ENCODE measurements at regions not wholly inside any gene's neighbourhood (a gene's known extent, or its start where the extent isn't known, plus 50 kb on each side); places are given as distances from the start of the nearest gene placed in this dataset.

DNA sequence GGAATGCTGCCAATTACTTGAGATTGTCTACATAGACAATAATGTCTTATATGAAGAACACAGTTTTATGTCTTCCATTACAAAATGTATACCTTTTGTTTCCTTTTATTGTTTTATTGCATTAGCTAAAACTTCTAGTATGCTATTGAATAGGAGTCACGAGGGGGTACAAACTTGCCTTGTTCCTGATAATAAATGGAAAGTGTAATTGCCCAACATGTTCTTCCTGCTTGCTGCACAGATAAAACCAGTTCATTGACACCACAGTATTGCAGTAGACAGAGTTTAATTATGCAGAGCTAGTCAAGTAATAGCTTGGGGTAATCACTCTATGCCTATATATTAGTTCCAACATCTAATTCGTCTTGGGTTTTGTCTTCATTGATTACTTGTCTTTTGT lies 1276.2 kb upstream of the NRXN1 start:
- TF ChIP-seq, protein P1, sequence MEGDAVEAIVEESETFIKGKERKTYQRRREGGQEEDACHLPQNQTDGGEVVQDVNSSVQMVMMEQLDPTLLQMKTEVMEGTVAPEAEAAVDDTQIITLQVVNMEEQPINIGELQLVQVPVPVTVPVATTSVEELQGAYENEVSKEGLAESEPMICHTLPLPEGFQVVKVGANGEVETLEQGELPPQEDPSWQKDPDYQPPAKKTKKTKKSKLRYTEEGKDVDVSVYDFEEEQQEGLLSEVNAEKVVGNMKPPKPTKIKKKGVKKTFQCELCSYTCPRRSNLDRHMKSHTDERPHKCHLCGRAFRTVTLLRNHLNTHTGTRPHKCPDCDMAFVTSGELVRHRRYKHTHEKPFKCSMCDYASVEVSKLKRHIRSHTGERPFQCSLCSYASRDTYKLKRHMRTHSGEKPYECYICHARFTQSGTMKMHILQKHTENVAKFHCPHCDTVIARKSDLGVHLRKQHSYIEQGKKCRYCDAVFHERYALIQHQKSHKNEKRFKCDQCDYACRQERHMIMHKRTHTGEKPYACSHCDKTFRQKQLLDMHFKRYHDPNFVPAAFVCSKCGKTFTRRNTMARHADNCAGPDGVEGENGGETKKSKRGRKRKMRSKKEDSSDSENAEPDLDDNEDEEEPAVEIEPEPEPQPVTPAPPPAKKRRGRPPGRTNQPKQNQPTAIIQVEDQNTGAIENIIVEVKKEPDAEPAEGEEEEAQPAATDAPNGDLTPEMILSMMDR (IDR thresholded peaks at IDR 0.05), result no peak
- H3K4me3 ChIP-seq (ENCODE audit: low read depth in 1 of 2, low read length in 1 of 2), result no peak overlapping the region
- no peaks in the 10 kb centered on the region for H3K27me3 ChIP-seq
- no peak overlapping the region for H3K27ac ChIP-seq
- H3K4me1 ChIP-seq (ENCODE audit: control insufficient read depth in 1 of 2, insufficient read depth in 1 of 2, low read depth in 1 of 2, low read length in 1 of 2), result no peaks in the 10 kb centered on the region
- H3K36me3 ChIP-seq, result no peaks in the 10 kb centered on the region
- H3K9me3 ChIP-seq, result no peaks in the 10 kb centered on the region

GRCh38 chr2:52294628-52295027 lies 1262.7 kb upstream of the NRXN1 start:
- Histone ChIP-seq H3K36me3 (no peaks in the 10 kb centered on the region), H3K4me3 (ENCODE audit: low read depth in 1 of 2, low read length in 1 of 2) (no peak overlapping the region), H3K27ac (no peak overlapping the region), H3K4me1 (ENCODE audit: control insufficient read depth in 1 of 2, insufficient read depth in 1 of 2, low read depth in 1 of 2, low read length in 1 of 2) (no peaks in the 10 kb centered on the region), H3K27me3 (no peaks in the 10 kb centered on the region), H3K9me3 (no peaks in the 10 kb centered on the region)
- TF ChIP-seq, protein P1 (IDR thresholded peaks at IDR 0.05), result no peak

- H3K36me3 ChIP-seq, result no peaks in the 10 kb centered on the region
- H3K4me1 ChIP-seq (ENCODE audit: control insufficient read depth in 1 of 2, insufficient read depth in 1 of 2, low read depth in 1 of 2, low read length in 1 of 2), result no peaks in the 10 kb centered on the region
- H3K4me3 ChIP-seq (ENCODE audit: low read depth in 1 of 2, low read length in 1 of 2), result no peak overlapping the region
- TF ChIP-seq, protein P1 (IDR thresholded peaks at IDR 0.05), result no peak
- no peak overlapping the region for H3K27ac ChIP-seq
- H3K27me3 ChIP-seq, result no peaks in the 10 kb centered on the region
- no peaks in the 10 kb centered on the region for H3K9me3 ChIP-seq
Measured at GRCh38 chr2:52292801-52293200, 1260.9 kb upstream of the NRXN1 start.

- Histone ChIP-seq H3K27me3 (no peaks in the 10 kb centered on the region), H3K27ac (no peak overlapping the region), H3K4me1 (ENCODE audit: control insufficient read depth in 1 of 2, insufficient read depth in 1 of 2, low read depth in 1 of 2, low read length in 1 of 2) (no peaks in the 10 kb centered on the region), H3K9me3 (no peaks in the 10 kb centered on the region), H3K36me3 (no peaks in the 10 kb centered on the region), H3K4me3 (ENCODE audit: low read depth in 1 of 2, low read length in 1 of 2) (no peak overlapping the region)
- TF ChIP-seq, protein P1 (IDR thresholded peaks at IDR 0.05), result no peak
Measured at GRCh38 chr2:52289741-52290140, 1257.8 kb upstream of the NRXN1 start.

DNA sequence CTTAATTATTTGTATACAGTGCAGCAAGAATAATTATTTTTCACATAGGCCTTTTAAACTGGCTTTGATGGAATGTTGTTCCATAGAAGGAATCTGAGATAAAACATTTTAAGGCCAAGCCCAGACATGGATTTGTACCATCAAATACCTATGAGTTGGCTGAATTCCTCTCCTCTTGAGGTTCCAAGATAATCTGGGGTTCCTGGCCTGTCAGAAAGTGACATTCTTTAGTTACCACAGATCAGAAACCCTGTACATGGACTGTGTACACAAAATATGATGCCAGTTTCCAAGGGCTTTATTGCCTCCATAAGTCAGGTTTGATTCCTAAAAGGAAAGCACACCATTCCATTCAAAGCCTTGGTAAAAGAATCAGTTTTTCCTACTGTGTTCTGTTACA lies 1256.7 kb upstream of the NRXN1 start:
- H3K4me3 ChIP-seq (ENCODE audit: low read depth in 1 of 2, low read length in 1 of 2), result no peak overlapping the region
- H3K36me3 ChIP-seq, result no peaks in the 10 kb centered on the region
- H3K27me3 ChIP-seq, result no peaks in the 10 kb centered on the region
- TF ChIP-seq, protein P1 (IDR thresholded peaks at IDR 0.05), result no peak
- H3K9me3 ChIP-seq, result no peaks in the 10 kb centered on the region
- no peak overlapping the region for H3K27ac ChIP-seq
- H3K4me1 ChIP-seq (ENCODE audit: control insufficient read depth in 1 of 2, insufficient read depth in 1 of 2, low read depth in 1 of 2, low read length in 1 of 2), result no peaks in the 10 kb centered on the region
